GM19238 (cell line): ENCODE measurements at regions not wholly inside any gene's neighbourhood (a gene's known extent, or its start where the extent isn't known, plus 50 kb on each side); places are given as distances from the start of the nearest gene placed in this dataset.
"Not testable (repeated sequence)": the region's sequence is repeated elsewhere in the genome, so short reads cannot be mapped to it uniquely, and the experiment has no call there.

Source experiments
- DNase-seq: peaks from one replicate; pipeline ENCODE4 v3.0.0; 2011; ENCODE audit warnings: low spot score; ENCODE audit not compliant: insufficient read length

DNA sequence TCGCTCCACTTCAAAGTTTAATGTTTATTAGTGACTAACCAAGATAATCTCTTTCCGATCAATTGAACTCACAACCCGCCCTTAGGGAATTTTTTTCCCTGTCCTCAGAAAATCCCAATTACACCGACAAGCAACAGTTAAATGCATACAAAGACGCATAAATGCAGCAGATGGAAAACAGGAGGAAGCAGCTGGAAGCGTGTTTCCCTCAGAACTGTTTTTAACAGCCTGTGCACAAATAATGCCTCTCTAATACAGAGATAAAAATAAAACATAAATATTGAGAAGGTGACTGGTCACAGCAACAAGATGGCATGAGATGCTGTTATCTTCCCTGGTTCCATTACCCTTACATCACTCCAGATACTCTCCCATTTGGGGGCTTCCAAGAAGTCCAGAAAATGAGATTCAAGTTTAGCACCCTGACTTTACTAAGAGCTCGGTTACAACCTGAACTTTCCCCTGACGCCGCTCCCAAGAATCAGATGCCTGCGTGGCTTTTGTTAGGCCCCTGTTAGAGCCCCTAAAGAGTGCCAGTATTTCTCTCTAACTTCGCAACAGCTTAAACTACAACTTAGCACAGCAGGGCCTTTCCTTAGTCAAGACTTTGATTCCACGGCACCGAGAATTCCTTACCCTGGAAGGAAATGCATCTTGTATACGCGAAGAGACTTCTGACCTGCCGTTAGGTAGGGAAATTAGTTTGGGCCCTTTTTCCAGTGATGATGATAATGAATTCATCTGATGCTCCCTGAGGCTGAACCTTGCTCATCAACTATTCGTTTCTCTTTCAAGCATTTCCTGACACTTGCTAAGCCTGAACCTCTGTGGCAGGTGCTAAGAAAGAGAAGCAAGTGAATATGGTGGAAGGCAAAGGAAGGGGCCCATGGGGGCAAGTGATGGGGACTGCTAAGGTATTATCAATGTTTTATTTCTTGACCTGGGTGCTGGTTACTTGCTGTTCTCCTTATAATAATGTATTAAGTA, 137.7 kb upstream of the SMYD2 start:
- DNase-seq: no peak

DNA sequence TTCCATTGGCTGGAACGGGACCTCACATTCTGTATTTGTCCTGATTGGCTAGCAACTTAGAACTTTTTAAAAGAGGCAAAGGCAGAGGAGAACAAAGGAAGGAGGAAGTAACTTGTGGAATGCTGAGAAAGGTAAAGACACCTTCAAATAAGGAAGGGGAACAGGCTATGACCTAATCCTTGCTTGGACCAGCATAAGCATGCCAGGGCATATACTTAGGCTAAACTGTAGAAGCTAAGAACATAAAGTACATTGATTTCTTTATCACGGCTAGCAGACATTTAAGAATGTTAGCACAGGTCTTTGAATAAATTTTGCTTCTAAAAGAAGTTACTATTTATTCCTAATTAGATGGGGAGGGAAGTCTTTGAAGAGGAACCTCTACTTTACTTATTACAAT, 136.4 kb upstream of the SMYD2 start:
- not testable (repeated sequence) for DNase-seq

DNA sequence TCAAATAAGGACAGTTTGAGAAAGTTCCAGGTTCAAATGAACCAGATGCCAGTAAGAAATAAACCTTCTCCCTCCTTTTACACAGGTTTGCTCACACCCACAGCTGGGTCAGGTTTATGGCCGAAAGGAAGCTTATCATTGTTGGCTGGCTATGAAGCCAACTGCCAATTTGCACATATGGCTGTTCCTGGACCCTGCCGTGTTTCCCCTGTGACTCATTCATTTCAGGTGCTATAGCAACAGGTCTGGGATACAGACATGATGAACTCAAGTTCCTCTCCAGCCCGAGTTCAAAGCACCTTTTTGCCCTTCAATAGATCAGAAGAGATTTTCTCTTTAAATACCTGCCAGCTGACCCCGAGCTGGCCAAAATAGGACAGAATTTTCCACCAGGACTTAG, 134.4 kb upstream of the SMYD2 start:
- no peak for DNase-seq

DNA sequence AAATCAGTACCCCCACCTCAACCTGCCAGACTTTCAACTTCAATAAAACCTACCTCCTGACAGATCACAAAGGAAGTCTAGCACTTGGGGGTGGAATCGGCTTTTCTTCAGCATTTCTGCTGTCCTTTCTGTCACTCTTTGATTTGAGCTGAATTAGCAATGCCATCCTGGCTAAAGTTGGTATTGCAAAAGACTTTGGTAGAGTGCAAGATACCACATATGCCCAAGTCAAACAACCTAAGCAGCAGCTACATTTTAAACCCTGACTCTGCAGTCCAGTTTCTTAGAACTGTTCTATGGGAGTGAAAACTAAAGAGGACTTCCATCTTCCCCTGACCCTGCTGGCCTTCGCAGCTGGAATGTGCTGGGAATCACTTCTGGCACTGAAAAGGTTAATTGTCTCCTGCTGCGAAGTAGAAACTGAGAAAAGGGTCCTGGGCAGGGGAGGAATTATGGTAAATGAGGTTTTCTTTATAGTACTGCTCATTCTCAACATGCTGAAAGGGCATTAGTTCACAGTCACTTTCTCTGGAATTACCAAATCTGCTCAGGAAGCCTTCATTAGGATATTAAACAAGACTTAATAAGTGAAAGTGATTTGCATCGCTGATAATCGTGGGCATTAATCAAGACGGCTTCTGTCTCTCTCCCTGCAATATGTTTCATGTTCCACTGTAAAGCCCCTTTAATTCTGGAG, 126.2 kb upstream of the SMYD2 start:
- DNase-seq: no peak

DNA sequence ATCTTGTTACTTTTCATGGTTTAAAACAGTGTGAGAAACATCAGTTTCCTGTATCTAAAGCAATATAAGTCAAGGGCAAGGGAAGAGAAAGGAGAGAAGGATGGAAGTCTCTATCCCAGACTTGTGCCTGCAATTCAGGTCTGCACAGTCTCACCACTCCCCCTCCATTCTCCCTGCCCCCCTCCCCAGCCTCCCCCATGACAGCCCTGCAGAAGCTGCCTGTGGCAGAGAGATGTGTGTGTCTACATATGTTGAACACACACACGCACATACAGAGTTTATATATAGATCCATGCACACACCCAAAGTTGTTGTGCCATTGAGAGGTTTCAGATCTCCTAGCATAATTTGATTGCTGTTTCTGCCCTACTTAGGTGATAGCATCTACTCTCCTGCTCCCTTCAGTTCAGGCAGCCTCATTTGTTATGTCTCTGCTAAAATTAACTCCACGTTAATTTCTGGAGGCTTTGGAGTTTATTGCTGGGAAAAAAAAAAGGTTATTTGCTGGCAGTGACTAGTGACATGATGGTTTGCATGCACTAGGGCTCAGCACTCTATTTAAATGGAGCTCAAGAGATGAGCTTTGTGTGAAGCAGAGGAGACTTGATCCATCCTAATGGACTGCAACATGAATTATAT, 124.9 kb upstream of the SMYD2 start:
- no peak for DNase-seq

DNA sequence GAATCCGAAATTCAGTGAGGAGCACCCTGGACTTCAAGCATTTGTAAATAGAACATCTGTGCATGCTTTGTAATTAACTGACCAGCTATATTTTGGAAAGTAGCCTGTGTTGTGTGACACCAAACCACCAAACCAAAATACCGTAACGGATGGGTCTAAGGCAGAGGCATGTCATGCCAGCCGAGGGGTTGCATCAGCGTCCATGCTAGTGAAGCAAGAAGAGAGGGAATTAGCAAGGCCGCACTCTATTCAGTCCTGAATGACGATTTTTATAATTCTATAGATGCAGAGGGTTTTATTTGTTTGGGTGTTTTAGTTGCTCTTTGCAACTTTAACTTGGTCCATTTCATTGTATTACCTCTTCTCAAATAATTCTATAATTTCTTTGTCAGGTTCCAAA, 116.8 kb upstream of the SMYD2 start:
- no peak for DNase-seq

DNA sequence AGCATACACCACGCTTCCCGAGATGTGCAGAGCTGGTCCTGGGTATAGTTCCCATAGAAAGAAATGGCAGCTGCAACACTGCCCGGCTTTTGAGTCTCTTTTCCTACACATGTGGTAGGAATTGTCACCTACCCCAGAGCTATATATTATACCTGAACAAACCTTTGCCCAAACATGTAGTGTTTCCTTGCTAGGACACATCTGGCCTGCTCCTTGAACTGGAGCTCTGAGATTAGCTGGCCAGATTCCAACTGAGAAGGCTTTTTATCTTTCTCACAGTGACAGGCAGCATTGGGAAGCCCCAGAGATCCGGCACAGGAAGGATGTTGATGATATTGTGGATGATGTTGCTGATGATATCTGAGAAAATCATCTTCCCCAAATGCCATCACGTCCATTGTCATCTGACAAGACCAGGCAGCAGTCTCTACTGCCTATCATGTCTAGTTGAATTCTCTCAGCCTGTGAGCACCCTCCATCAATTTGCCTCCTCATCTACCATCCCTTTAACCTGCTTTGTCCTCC, 115.0 kb upstream of the SMYD2 start:
- DNase-seq: no peak

DNA sequence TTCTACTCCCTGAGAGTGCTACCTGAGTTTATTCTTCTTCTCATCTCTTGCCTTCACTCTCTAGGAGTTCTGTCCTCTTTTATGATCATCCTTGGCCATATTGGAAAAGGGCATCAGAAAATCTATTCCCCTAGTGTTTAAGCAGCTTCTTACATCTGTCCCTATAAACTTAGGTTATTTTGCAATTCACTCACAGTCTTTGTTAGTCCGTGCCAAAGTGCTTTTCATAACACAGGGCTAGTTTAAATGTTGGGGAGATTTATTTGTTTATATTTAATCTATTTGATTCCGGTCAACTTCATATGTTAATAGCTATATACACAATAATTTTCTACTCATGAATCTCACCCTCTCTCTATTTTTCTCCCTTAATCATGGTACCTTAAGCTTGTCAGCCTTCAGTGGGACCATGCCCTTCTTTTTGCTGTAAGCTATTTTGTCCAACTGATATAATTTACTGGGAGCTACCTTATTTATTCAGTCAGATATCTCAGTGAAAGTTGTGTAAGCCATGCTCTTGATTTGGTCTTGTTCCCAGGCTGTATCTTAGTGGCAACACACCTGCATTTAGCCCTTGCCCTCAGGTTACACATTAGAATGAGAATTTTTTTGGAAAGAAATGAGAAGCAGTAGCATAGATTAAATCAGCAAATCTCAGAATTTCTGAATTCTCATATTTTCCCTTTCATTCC, 106.3 kb upstream of the SMYD2 start:
- no peak for DNase-seq

DNA sequence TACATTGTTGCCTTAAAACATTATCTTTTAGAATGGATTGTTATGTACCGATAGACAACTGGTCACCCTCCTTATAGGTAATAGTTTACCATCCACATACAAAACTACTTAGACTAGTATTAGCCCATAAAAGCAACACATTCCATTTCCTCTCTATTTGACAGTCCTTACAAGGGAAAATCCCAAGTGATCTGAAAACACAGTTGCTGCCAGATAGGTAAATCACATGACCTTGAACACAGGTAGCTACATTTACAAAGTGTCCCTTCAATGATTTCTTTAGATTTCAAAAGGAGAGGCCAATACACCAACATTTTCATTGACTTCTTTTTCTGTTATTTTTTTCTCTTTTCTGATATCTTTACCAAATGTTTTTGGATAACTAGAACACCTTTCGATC, 102.9 kb upstream of the SMYD2 start:
- no peak for DNase-seq

DNA sequence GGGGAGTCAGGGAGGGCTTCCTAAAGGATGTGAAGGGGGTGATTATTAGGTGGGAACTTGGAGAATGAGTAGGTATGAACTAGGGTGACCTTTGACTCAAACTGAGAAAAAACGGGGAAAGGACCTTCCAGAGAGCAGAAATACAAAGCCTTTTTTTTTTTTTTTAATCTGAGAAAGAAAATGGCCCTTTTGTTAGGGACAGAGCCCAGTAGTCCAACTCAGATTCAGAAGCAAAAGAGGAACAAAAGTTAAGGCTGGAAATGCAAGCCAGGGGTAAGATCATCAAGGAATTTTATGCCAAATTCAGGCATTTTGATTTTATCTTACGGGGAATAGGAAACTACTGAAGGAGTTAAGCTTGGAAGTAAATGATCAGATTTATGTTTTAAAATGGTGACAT, 96.0 kb upstream of the SMYD2 start:
- no peak for DNase-seq

DNA sequence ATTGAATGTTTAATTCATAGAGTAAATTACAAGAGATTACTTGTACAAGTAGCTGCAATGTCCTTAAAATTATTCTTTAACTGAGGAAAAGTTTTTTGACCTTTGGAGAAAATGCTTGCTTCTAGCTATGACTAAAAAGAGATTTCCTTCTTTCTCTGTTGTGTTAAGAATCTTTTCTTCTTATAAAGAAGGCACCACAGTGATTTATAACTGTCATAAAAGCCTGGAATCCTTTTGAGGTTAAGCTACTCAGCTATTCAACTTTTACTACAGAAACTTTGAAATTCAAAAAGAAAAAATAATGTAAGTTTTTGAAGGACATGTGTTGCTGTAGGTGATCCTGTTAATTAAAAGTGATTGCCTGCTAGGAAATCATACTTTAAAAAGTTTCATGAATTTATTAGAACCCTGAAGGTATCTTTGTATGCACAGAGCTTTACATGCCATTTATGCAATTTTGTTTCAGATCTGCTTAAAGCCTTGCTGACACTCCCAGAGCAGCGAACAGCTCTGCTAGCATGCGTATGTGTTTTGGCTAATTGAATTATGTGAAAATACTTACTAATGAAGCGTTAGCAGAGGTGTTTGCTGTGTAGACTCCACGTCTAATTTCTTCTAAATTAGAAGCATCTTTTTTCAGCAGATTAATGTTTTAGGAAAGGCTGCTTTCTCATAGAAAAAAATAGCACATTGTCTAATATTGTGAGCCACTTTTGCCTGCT, 94.7 kb upstream of the SMYD2 start:
- no peak for DNase-seq

DNA sequence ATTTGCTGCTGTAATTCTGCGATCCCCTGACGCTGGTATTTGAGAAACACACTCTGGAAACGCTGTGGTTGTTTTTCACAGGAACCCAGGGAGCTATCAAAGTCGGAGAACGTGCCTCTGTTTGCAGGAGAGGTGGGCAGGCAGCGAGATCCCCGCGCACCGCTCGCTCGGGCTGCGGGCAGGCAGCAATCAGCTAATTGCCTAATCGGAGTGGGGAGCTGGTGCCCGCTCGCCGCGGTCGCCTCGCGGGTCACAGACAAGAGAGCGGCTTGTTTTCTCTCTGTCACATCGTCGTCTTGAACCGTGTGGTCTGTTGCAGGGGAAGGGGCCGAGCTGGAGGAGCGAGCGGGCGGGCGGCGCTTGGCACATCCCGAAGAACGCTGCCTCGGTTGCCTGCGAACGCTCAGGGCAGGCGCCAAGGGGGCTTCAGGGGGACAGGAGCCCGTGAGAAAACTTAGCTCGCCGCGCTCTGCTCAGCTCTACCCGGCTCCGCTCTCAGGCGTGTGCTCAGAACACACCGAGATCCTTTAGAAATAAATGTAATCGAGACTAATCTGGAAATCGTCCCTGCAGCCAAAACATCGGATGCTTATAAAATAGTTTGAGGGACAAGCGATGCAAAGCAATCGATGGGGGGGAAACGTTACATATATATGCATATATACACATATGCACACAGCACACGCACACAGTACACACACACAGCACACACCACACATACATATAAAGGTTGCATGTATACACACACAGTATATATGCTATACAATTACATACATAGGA, 93.6 kb upstream of the SMYD2 start:
- DNase-seq: no peak

DNA sequence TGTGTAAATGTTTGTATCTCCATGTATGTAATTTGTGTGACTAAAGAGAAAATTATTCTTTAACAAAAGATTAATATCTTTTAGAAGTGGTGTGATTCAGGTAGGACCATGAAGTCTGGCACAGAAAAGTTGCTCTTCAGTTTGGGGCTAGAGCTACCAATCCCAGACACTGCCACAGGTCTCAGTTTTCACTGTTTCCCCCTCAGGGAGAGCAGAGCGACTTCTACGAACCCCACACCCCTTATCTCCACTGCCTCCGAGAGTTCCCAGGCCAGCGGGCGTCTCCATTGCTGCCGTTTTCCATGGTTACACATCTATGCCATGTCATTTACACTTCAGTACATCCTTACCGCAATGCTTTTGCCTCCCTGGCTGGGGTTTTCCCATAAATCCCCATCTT, 93.0 kb upstream of the SMYD2 start:
- no peak for DNase-seq

DNA sequence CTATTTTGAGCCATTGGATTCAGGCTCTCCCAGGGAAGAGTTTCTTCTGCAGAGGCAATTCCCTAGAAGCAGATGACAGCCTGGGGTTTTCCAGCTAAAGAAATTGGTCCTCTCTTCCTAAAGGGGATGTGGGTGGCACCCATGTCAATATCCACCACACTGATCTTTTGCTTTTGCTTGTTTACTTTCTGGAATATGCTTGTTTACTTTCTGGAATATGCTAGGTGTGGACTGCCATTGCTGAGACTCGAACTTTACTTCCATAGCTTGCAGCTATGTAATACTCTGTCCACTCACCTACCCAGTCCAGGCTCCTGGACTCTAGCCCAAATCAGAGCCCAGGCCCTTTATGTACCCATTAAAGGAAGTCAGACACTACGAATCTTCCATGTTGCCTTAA, 92.1 kb upstream of the SMYD2 start:
- no peak for DNase-seq

DNA sequence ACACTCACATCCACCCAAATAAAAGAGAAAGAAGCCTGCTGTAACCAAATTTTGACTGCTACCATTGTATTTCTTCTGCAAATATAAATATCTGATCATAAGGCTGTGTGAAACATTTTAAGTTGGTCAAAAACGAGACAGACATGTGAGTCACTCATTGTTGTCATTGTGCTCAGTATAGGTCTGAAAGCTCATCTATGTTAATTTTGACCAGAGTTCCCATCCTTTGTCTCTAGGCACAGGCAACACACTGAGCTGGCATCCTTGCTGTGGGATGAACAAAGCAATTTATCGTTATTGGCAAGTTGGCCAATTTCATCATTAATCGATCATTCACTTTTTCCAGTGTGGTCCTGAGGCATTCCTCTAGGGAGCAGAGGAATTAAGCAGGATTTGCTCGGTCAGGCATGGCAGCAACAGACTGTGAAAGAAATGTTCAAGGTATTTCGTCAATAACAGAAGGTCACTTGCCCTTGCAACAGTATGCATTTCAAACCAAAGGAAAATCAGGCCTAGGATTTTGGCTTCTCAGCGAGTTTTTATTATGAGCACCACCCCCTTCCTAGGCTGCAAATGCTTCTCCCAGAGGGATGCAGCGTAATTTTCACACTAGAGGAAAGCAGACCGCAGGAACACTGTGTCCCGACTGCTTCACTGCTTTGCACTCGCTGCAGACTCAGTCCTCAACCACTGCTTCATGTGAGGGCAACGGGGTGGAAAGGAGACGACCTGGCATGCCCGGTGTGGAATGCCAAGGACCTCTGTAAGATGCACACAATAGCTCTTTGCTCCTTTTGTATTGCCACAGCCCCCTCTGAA, 87.9 kb upstream of the SMYD2 start:
- no peak for DNase-seq

DNA sequence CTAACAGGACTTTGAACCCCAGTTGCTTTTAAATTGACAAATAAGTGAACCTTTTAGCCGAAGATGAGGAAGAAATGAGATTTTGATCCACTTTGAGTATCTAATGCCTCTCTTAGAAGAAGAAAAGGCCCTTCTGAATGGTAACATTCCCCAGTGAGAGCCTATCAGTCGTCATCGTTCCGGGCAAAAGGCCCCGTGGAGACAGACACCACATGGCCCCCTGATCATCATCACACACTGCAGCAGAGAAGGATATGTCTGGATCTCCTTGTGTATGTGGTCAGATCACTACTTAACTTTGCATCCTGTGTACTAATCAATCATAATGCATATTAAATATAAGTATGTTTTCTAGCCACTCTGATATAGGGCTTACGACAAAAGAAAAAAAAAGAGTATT, 87.3 kb upstream of the SMYD2 start:
- no peak for DNase-seq

DNA sequence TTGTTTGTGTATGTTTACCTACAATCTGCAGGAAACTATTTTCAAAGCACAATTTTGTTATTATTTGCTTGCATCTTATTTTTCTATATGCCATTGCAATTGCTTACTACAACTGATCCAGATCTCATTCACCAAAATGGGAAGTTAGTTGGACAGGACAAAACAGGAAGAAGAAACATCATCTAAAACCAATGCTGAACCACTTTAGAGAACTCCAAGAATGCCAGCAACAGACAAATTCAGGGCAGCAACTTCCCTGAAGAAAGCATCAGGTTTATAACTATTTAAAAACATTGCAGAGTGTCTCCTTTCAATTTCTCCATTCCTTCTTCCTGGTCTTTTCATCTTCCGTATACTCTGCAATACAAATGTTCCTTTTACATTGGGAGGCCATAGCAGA, 82.4 kb upstream of the SMYD2 start:
- no peak for DNase-seq

DNA sequence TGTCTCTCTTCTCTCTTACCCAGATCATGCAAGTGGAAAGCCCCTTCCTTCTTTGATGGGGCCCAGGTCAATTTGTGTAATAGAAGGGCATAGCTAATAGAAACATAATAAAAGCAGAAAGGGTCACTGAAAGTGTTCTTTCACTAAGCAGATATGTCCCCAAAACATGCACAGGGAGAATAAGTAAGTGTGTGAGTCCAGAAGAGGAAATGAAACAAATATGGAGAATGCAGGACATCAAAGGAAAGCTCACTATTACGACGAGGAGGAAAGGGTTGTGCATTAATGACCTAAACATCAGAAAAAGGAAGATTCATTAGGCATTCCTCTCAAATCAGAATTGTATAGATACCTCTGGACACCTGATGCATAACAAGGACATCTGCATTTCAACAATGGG, 81.4 kb upstream of the SMYD2 start:
- no peak for DNase-seq

DNA sequence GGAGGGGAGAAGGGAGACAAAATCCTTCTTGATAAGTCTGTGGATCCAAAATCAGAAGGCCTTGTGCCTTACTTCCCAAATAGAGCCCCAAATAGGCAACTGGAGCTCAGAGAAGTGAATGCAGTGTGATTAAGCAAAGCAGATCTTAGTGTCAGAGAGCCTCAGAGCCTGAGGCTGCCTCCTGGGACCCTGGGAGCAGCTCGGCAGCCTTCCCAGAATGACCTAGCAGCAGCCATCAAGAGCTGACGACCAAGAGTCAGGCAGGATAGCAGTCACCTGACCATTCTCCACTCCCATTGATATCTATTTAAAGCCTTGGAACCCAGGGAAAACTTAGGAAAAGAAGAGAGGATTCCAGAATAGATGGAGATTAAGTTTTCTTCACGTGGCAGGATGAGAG, 78.0 kb upstream of the SMYD2 start:
- no peak for DNase-seq
